ENCODE measurements at regions not wholly inside any gene's neighbourhood (a gene's known extent, or its start where the extent isn't known, plus 50 kb on each side); places are given as distances from the start of the nearest gene placed in this dataset.
"Not testable (repeated sequence)": the region's sequence is repeated elsewhere in the genome, so short reads cannot be mapped to it uniquely, and the experiment has no call there.

GRCh38 chr12:116448165-116448739 lies 110.9 kb upstream of the MAP1LC3B2 start:
- ChIA-PET POLR2A (no interaction called here), CTCF (no interaction called here)
- H3K27me3 ChIP-seq (ENCODE audit: control insufficient read depth in 1 of 2, insufficient read depth in 2 of 2, low read length in 2 of 2) = no peaks in the 10 kb centered on the region
- no peak for TF ChIP-seq CTCF (IDR thresholded peaks at IDR 0.05)
- H3K27ac ChIP-seq (ENCODE audit: low read depth in 1 of 2, low read length in 2 of 2) = no peak overlapping the region
- Mint-ChIP-seq H3K27me3 (no peaks in the 10 kb centered on the region), H3K4me1 (ENCODE audit: low read depth) (no peaks in the 10 kb centered on the region), H3K36me3 (ENCODE audit: low read depth) (no peaks in the 10 kb centered on the region), H3K9me3 (no peaks in the 10 kb centered on the region), H3K4me3 (no peak overlapping the region), H3K27ac (no peak overlapping the region)
- intact Hi-C loops (cut with DNase I, micrococcal nuclease) = no loop called here
- no peak for DNase-seq
- peaks cover 0 to 5% of the 10 kb centered on the region in 2 experiments for H3K9me3 ChIP-seq (ENCODE audit: control insufficient read depth in 1 of 2, insufficient read depth in 1 of 2, low read length in 2 of 2)
- no peak for ATAC-seq (ENCODE audit: poor library complexity)
- H3K4me1 ChIP-seq (ENCODE audit: insufficient read depth, low read length) = no peaks in the 10 kb centered on the region
- H3K4me3 ChIP-seq (ENCODE audit: low read length) = no peak overlapping the region
- no peaks in the 10 kb centered on the region for H3K36me3 ChIP-seq (ENCODE audit: insufficient read depth, low read length)

- no peaks in the 10 kb centered on the region for H3K4me1 Mint-ChIP-seq (ENCODE audit: low read depth)
- no peak overlapping the region for H3K4me3 ChIP-seq (ENCODE audit: low read length)
- no peak for TF ChIP-seq CTCF (IDR thresholded peaks at IDR 0.05)
- DNase-seq = no peak
- H3K36me3 Mint-ChIP-seq (ENCODE audit: low read depth) = no peaks in the 10 kb centered on the region
- no peak for ATAC-seq (ENCODE audit: poor library complexity)
- H3K27ac Mint-ChIP-seq = no peak overlapping the region
- ChIA-PET POLR2A (no interaction called here), CTCF (no interaction called here)
- peaks cover 0 to 5% of the 10 kb centered on the region in 2 experiments for H3K9me3 ChIP-seq (ENCODE audit: control insufficient read depth in 1 of 2, insufficient read depth in 1 of 2, low read length in 2 of 2)
- H3K36me3 ChIP-seq (ENCODE audit: insufficient read depth, low read length) = no peaks in the 10 kb centered on the region
- H3K27ac ChIP-seq (ENCODE audit: low read depth in 1 of 2, low read length in 2 of 2) = no peak overlapping the region
- H3K9me3 Mint-ChIP-seq = no peaks in the 10 kb centered on the region
- H3K27me3 ChIP-seq (ENCODE audit: control insufficient read depth in 1 of 2, insufficient read depth in 2 of 2, low read length in 2 of 2) = no peaks in the 10 kb centered on the region
- H3K4me3 Mint-ChIP-seq = no peak overlapping the region
- intact Hi-C loops (cut with DNase I, micrococcal nuclease) = no loop called here
- H3K27me3 Mint-ChIP-seq = no peaks in the 10 kb centered on the region
- no peaks in the 10 kb centered on the region for H3K4me1 ChIP-seq (ENCODE audit: insufficient read depth, low read length)
These were observed 108.7 kb upstream of the MAP1LC3B2 start for GRCh38 chr12:116450406-116450910.

- H3K9me3 ChIP-seq (ENCODE audit: control insufficient read depth in 1 of 2, insufficient read depth in 1 of 2, low read length in 2 of 2); intact Hi-C loops (cut with DNase I, micrococcal nuclease); H3K4me1 Mint-ChIP-seq (ENCODE audit: low read depth); CTCF ChIA-PET; POLR2A ChIA-PET; ATAC-seq (ENCODE audit: poor library complexity); H3K36me3 Mint-ChIP-seq (ENCODE audit: low read depth); H3K27ac ChIP-seq (ENCODE audit: low read depth in 1 of 2, low read length in 2 of 2); H3K4me3 Mint-ChIP-seq; H3K9me3 Mint-ChIP-seq; H3K4me1 ChIP-seq (ENCODE audit: insufficient read depth, low read length); H3K27me3 ChIP-seq (ENCODE audit: control insufficient read depth in 1 of 2, insufficient read depth in 2 of 2, low read length in 2 of 2); H3K4me3 ChIP-seq (ENCODE audit: low read length); DNase-seq; H3K27me3 Mint-ChIP-seq; H3K36me3 ChIP-seq (ENCODE audit: insufficient read depth, low read length); H3K27ac Mint-ChIP-seq: not testable (repeated sequence)
These were observed 106.2 kb upstream of the MAP1LC3B2 start for GRCh38 chr12:116452975-116453374.

GRCh38 chr12:116453631-116454030 lies 105.5 kb upstream of the MAP1LC3B2 start:
- Histone ChIP-seq H3K9me3 (ENCODE audit: control insufficient read depth in 1 of 2, insufficient read depth in 1 of 2, low read length in 2 of 2) (peaks cover 0 to 5% of the 10 kb centered on the region in 2 experiments), H3K27me3 (ENCODE audit: control insufficient read depth in 1 of 2, insufficient read depth in 2 of 2, low read length in 2 of 2) (no peaks in the 10 kb centered on the region), H3K36me3 (ENCODE audit: insufficient read depth, low read length) (no peaks in the 10 kb centered on the region), H3K4me1 (ENCODE audit: insufficient read depth, low read length) (no peaks in the 10 kb centered on the region), H3K4me3 (ENCODE audit: low read length) (no peak overlapping the region), H3K27ac (ENCODE audit: low read depth in 1 of 2, low read length in 2 of 2) (no peak overlapping the region)
- Mint-ChIP-seq H3K27me3 (no peaks in the 10 kb centered on the region), H3K9me3 (no peaks in the 10 kb centered on the region), H3K36me3 (ENCODE audit: low read depth) (no peaks in the 10 kb centered on the region), H3K4me1 (ENCODE audit: low read depth) (no peaks in the 10 kb centered on the region), H3K4me3 (no peak overlapping the region), H3K27ac (no peak overlapping the region)
- CTCF ChIA-PET = no interaction called here
- DNase-seq (no peak), ATAC-seq (ENCODE audit: poor library complexity) (no peak)
- intact Hi-C loops (cut with DNase I, micrococcal nuclease) = no loop called here
- no peak for TF ChIP-seq CTCF (IDR thresholded peaks at IDR 0.05)
- POLR2A ChIA-PET = no interaction called here
